ENCODE measurements at regions not wholly inside any gene's neighbourhood (a gene's known extent, or its start where the extent isn't known, plus 50 kb on each side); places are given as distances from the start of the nearest gene placed in this dataset.

DNA sequence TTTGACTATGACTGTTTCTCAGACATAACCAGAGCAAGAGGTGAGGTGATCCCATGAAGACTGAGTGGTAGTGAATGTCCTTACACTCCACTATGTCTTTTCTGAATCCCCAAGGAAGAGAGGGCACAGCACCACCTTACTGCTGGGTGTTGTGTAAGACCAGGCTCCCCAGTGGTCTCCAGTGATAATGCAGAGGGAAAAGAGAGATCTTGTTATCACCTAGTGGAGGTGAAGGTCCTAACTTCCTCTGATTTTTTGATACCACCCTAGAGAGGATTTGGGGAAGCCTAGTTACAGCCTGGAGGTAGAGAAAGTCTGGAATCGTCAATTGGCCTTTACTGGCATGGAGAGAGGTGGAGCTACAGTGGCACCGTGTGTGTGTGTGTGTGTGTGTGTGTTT lies 288.0 kb upstream of the BCHE start:
- TF ChIP-seq POLR2A (IDR thresholded peaks at IDR 0.05; ENCODE audit: low read depth, low read length): no peak
- no peak for TF ChIP-seq POLR2AphosphoS5 (IDR thresholded peaks at IDR 0.05; ENCODE audit: low read depth, low read length)

Measured in GM12892 (cell line).